Activated naive CD4-positive, alpha-beta T cell treated with anti-CD3 and anti-CD28 coated beads for 36 hours (primary cell): ENCODE measurements at regions not wholly inside any gene's neighbourhood (a gene's known extent, or its start where the extent isn't known, plus 50 kb on each side); places are given as distances from the start of the nearest gene placed in this dataset.
A peak's percentile ranks its signal among the peaks of the same experiment; 100 is the strongest.
"Not testable (repeated sequence)": the region's sequence is repeated elsewhere in the genome, so short reads cannot be mapped to it uniquely, and the experiment has no call there.

Experiments used
- CTCF ChIA-PET: fragments of 350-600 bp; sonication (Branson Sonifier 250); formaldehyde crosslinking; loops from one replicate; lab custom pipeline; 2021; ENCODE audit warnings: antibody characterized with exemption; lab: Charles Lee
- DNase-seq: peaks from one replicate; pipeline ENCODE4 v3.0.0-alpha.2; 2020
- H3K27ac Mint-ChIP-seq: one replicate; pipeline ENCODE4 v1.8.0; 2021; ENCODE audit warnings: mild to moderate bottlenecking, mixed read lengths
- H3K27me3 Mint-ChIP-seq: one replicate; pipeline ENCODE4 v1.8.0; 2021; ENCODE audit warnings: low read depth, mixed read lengths
- H3K36me3 Mint-ChIP-seq: one replicate; pipeline ENCODE4 v1.8.0; 2021; ENCODE audit warnings: low read depth, mixed read lengths
- H3K4me1 Mint-ChIP-seq: one replicate; pipeline ENCODE4 v1.8.0; 2021; ENCODE audit warnings: low read depth, mixed read lengths
- H3K4me3 Mint-ChIP-seq: one replicate; pipeline ENCODE4 v1.8.0; 2021; ENCODE audit warnings: mild to moderate bottlenecking, moderate library complexity, mixed read lengths
- H3K9me3 Mint-ChIP-seq: one replicate; pipeline ENCODE4 v1.8.0; 2021; ENCODE audit warnings: mixed read lengths
- intact Hi-C: fragments of 100-400 bp; cut with micrococcal nuclease; formaldehyde crosslinking; loops from one replicate; pipeline ENCODE4 v1.15.1; 2023

DNA sequence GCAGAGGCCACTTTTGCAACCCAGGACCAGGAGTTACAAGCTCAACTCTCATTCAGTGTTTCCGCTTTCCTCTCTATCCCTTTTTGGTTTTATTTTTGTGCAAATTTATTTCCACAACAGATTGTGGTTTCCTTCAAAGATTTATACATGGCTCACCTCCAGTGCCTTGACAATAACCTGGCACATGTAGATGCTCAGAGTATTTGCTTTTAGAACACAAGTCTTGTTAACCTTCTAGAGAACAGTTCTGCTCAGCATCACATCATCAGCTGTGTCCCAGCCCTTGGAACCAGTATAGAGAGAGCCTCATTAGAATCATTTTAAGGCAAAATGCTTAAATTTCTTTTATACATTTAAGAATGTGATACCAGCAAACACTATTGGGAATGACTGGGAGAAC is 133.7 kb downstream of the TENT5C start:
- Mint-ChIP-seq H3K27me3 (no peaks in the 10 kb centered on the region), H3K9me3 (peaks cover 3% of the 10 kb centered on the region), H3K4me3 (no peak overlapping the region), H3K36me3 (no peaks in the 10 kb centered on the region), H3K27ac (no peak overlapping the region), H3K4me1 (peaks cover 10% of the 10 kb centered on the region)
- intact Hi-C loops: loop anchor here (5.0 kb wide), 2 partner anchors 372 to 657 kb away; partner anchors contain the start of gene MAN1A2
- CTCF ChIA-PET: interaction anchor here (1.1 to 2.6 kb wide), 2 partner anchors 14 to 19 kb away, joined by 3 to 13 read pairs; no protein-coding TSS in a partner anchor
- no peak for DNase-seq

DNA sequence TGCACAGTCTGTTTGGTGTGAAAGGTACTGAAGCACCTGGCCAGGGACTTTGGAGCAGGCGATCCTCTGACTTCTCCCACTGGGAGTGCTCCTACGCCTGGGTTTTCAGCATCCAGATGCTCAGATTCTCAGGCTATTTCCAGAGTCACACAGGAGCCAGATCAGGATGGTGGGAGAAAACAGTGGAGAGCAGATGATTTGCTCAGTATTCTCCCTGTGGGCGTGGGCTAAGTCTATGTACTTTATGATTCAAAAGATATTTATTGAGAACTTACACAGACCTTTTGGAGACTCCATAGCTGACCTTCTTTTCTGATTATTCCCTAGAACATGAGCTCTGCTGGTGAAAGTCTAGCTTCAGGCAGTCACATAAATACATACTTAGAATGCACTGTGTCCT is 134.6 kb downstream of the TENT5C start:
- DNase-seq: no peak
- H3K4me1 Mint-ChIP-seq: peaks cover 2% of the 10 kb centered on the region
- no peaks in the 10 kb centered on the region for H3K36me3 Mint-ChIP-seq
- no peak overlapping the region for H3K27ac Mint-ChIP-seq
- CTCF ChIA-PET: interaction anchor here (1.2 to 2.6 kb wide), 3 partner anchors 13 to 206 kb away, joined by 4 to 13 read pairs (median 5); no protein-coding TSS in a partner anchor
- peaks cover 3% of the 10 kb centered on the region for H3K9me3 Mint-ChIP-seq
- H3K4me3 Mint-ChIP-seq: no peak overlapping the region
- intact Hi-C loops: no loop called here
- H3K27me3 Mint-ChIP-seq: no peaks in the 10 kb centered on the region

DNA sequence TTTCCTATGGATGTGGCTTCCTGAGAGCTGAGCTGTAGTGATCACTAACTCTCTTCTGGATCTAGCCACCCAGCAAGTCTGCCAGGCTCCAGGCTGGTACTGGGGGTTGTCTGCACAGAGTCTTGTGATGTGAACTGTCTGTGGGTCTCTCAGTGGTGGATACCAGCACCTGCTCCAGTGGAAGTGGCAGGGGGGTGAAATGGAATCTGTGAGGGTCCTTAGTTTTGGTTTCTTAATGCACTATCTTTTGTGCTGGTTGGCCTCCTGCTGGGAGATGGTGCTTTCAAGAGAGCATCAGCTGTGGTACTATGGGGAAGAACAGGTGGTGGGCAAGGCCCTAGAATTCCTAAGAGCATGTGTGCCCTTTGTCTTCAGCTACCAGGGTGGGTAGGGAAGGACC is 140.7 kb downstream of the TENT5C start:
- DNase-seq, H3K4me3 Mint-ChIP-seq, intact Hi-C loops, H3K36me3 Mint-ChIP-seq, H3K27me3 Mint-ChIP-seq, H3K4me1 Mint-ChIP-seq, H3K27ac Mint-ChIP-seq: not testable (repeated sequence)
- H3K9me3 Mint-ChIP-seq: peaks cover 20% of the 10 kb centered on the region
- CTCF ChIA-PET: interaction anchor here (0.6 to 0.7 kb wide), 2 partner anchors 8 to 205 kb away, joined by 3 read pairs; no protein-coding TSS in a partner anchor

DNA sequence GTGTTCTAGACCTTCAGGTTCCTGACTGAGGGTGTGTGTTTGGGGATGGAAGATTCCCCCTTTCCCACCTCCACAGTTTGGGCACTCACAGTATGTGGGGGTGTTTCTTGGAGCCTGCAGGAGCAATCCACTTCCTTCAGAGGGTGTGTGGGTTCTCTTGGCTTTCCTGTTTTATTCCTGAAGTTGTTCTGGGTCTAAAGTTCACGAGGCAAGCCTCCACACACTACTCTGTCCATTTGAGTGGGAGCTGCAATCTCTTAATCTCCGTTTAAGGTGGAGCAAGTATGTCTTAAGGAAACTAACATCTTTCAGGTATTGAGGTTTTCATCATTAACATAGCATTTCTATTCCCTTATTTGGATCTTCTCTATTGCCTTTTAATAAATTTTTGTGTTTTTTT is 141.8 kb downstream of the TENT5C start:
- no peak for DNase-seq
- intact Hi-C loops: no loop called here
- Mint-ChIP-seq H3K4me3 (no peak overlapping the region), H3K4me1 (no peaks in the 10 kb centered on the region), H3K27me3 (peaks cover 4% of the 10 kb centered on the region), H3K9me3 (peaks cover 18% of the 10 kb centered on the region), H3K36me3 (no peaks in the 10 kb centered on the region), H3K27ac (no peak overlapping the region)
- CTCF ChIA-PET: no interaction called here

DNA sequence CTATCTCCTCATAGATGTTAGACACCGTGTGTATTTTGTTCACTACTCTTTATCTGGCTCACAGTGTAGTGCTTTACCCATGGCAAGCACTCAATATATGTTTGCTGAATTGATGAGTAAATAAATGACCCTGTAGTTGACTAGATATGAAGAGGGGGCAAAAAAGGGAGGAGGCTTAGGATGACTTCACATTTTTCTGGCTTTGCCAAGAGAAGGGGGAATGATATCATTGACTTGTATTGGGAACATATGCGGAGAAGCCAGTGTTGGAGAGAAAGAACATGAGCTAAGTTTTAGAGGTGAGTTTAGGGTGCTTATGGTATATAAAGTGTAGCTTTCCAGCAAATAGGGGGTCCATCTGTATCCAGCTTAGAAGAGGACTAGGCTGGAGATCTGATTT is 145.5 kb downstream of the TENT5C start:
- H3K36me3 Mint-ChIP-seq: no peaks in the 10 kb centered on the region

DNA sequence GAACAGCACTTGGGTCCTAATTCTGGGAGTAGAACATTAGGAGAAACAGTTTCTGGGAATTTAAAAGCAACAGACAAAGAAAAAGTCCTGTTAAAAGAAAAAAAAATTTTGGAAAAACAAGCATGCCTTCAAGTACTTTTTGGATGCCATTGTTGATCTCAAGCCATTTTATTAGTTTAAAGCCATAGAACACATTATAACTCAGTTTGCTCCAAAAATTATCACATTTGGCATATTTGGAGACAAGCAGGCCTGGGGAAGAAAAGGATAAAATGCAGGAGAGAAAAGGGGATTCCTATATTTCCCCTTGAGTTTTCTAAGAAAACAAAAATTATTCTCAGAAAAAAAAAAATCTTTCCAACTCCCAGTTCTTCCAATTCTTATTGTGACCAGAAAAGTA is 146.8 kb downstream of the TENT5C start:
- H3K9me3 Mint-ChIP-seq: peaks cover 2% of the 10 kb centered on the region
- H3K36me3 Mint-ChIP-seq: no peaks in the 10 kb centered on the region
- H3K4me3 Mint-ChIP-seq: no peak overlapping the region
- peaks cover 8% of the 10 kb centered on the region for H3K4me1 Mint-ChIP-seq
- CTCF ChIA-PET: interaction anchor here (0.7 to 8.3 kb wide), 11 partner anchors 10 to 250 kb away, joined by 3 to 244 read pairs (median 3); no protein-coding TSS in a partner anchor
- no peak overlapping the region for H3K27ac Mint-ChIP-seq
- DNase-seq: no peak
- peaks cover 12% of the 10 kb centered on the region for H3K27me3 Mint-ChIP-seq
- intact Hi-C loops: loop anchor here (1.0 to 10.0 kb wide), 5 partner anchors 90 to 438 kb away; partner anchors contain the start of gene TENT5C

More for the DNA sequence above, 145.5 kb downstream of the TENT5C start:
- Mint-ChIP-seq H3K4me3 (no peak overlapping the region), H3K4me1 (peaks cover 8% of the 10 kb centered on the region), H3K27ac (no peak overlapping the region), H3K27me3 (peaks cover 9% of the 10 kb centered on the region), H3K9me3 (peaks cover 9% of the 10 kb centered on the region)
- intact Hi-C loops: loop anchor here (5.0 to 10.0 kb wide), 2 partner anchors 89 to 437 kb away; no protein-coding TSS in a partner anchor
- no peak for DNase-seq
- CTCF ChIA-PET: interaction anchor here (0.7 kb wide), 1 partner anchor 39 kb away, joined by 3 read pairs; no protein-coding TSS in a partner anchor

DNA sequence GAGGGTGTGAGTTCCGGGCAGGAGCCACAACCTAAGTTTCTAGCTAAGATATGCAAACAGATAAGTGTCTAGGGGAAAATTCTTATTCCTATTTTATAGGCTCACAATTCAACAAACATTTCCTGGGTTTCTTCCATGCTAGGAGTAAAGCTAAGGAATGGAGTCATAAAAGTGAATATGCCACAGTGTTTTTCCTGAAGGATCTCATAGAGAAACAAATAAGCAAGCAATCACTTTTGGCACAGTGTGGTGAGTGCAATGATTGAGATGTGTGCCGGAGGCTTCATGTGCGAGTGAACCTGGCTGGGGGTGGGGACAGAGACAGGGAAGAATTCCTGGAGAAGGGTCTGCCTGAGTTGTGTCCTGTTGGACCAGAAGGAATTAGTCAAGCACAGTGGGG is 147.4 kb downstream of the TENT5C start:
- Mint-ChIP-seq H3K4me3 (no peak overlapping the region), H3K4me1 (peaks cover 9% of the 10 kb centered on the region), H3K27me3 (peaks cover 12% of the 10 kb centered on the region), H3K27ac (no peak overlapping the region), H3K9me3 (no peaks in the 10 kb centered on the region), H3K36me3 (no peaks in the 10 kb centered on the region)
- CTCF ChIA-PET: interaction anchor here (0.7 to 8.3 kb wide), 32 partner anchors 9 to 250 kb away, joined by 3 to 244 read pairs (median 5); no protein-coding TSS in a partner anchor
- DNase-seq: no peak
- intact Hi-C loops: loop anchor here (1.0 to 10.0 kb wide), 5 partner anchors 91 to 438 kb away; partner anchors contain the start of gene TENT5C

DNA sequence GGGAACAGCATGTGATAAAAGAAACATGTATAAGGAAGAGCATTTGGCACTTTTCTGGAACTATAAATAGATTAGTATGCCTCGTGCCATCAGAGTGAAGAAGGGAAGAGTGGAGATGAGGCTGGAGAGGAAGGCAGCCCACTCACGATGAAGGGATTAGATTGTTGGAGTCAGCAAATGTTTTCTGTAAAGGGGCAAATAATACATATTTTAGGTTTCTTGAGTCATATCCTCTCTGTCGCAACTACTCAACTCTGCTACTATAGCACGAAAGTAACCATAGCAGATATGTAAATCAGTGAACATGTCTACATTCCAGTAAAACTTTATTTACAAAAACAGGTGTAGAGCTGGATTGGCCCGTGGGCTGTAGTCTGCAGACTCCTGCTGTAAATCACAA is 147.8 kb downstream of the TENT5C start:
- no peak overlapping the region for H3K27ac Mint-ChIP-seq
- no peaks in the 10 kb centered on the region for H3K36me3 Mint-ChIP-seq
- no peak overlapping the region for H3K4me3 Mint-ChIP-seq
- no peak for DNase-seq
- H3K4me1 Mint-ChIP-seq: peaks cover 13% of the 10 kb centered on the region
- CTCF ChIA-PET: interaction anchor here (0.7 to 8.3 kb wide), 40 partner anchors 10 to 255 kb away, joined by 3 to 244 read pairs (median 5); no protein-coding TSS in a partner anchor
- peaks cover 16% of the 10 kb centered on the region for H3K27me3 Mint-ChIP-seq
- intact Hi-C loops: loop anchor here (1.0 to 10.0 kb wide), 6 partner anchors 91 to 439 kb away; partner anchors contain the start of gene TENT5C
- no peaks in the 10 kb centered on the region for H3K9me3 Mint-ChIP-seq

DNA sequence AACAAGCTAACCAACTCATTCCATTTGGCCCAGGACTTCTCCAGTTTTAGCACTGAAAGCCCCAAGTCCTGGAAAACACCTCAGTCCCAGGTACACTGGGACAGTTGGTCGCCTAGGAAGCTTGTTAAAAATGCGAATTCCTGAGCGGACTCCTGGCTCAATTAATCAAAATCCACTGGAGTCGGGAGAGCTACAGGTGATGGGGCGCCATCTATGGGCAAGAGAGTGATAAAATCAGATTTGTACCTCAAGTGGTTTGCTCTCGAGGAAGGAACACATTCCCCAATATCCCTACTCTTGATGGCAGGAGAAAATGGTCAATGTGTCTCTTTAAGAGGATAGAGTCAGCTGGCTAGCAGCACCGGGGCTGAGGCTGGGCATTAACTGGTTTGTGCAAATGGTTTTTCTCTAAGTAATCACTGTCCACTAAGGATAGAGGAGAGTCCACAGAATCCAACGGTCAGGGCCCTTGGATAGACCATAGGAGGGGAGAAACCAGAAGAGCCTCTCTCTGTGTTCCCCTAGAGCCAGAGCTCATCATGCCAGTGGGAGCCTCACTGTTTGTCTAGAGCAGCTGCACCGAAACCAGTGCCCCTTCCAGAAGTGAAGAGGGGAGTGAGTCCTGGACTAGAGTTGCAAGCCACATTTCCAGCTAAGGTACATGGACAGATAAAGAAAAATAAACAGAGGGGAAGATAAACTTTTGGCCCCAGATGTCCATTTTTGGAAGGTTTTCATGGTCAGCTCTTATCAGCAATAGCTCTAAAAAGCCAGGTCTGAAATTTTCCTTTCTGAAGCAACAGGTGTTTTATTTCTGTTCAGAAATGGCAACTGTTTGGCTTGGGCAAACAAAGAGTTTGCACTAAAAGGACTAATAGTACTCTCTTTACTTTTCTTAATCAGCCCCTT is 148.5 kb downstream of the TENT5C start:
- Mint-ChIP-seq H3K9me3 (no peaks in the 10 kb centered on the region), H3K4me1 (peaks cover 16% of the 10 kb centered on the region), H3K27ac (no peak overlapping the region), H3K36me3 (no peaks in the 10 kb centered on the region), H3K27me3 (peaks cover 19% of the 10 kb centered on the region), H3K4me3 (no peak overlapping the region)
- DNase-seq: peak; percentile 57
- CTCF ChIA-PET: interaction anchor here (0.6 to 8.3 kb wide), 51 partner anchors 8 to 625 kb away, joined by 3 to 244 read pairs (median 4); no protein-coding TSS in a partner anchor
- intact Hi-C loops: loop anchor here (1.0 to 10.0 kb wide), 3 partner anchors 92 to 440 kb away; no protein-coding TSS in a partner anchor

DNA sequence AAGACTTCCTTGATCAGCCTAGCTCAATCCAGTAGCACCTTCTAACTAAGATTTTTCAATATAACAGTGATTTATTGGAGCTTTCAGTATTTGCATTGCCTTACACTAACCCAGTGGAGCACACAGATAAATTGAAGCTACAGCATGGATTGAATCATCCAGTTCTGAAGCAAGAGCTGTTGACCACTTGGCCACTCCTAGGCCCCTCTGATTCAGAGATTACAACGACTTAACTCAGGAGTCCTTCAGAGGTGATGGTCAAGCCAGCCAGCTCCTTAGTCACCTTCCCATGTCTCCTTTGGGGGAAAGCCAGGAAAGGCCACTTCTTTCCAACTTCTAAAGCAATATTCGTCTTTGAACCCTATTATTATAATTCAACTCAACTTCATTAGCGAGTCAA is 151.8 kb downstream of the TENT5C start:
- DNase-seq: no peak
- intact Hi-C loops: loop anchor here (1.0 to 10.0 kb wide), 8 partner anchors 47 to 690 kb away; partner anchors contain the start of gene MAN1A2
- no peaks in the 10 kb centered on the region for H3K9me3 Mint-ChIP-seq
- H3K27ac Mint-ChIP-seq: no peak overlapping the region
- peaks cover 16% of the 10 kb centered on the region for H3K4me1 Mint-ChIP-seq
- peaks cover 15% of the 10 kb centered on the region for H3K27me3 Mint-ChIP-seq
- CTCF ChIA-PET: interaction anchor here (0.6 to 8.3 kb wide), 33 partner anchors 11 to 471 kb away, joined by 3 to 244 read pairs (median 4); no protein-coding TSS in a partner anchor
- no peak overlapping the region for H3K4me3 Mint-ChIP-seq
- H3K36me3 Mint-ChIP-seq: no peaks in the 10 kb centered on the region

DNA sequence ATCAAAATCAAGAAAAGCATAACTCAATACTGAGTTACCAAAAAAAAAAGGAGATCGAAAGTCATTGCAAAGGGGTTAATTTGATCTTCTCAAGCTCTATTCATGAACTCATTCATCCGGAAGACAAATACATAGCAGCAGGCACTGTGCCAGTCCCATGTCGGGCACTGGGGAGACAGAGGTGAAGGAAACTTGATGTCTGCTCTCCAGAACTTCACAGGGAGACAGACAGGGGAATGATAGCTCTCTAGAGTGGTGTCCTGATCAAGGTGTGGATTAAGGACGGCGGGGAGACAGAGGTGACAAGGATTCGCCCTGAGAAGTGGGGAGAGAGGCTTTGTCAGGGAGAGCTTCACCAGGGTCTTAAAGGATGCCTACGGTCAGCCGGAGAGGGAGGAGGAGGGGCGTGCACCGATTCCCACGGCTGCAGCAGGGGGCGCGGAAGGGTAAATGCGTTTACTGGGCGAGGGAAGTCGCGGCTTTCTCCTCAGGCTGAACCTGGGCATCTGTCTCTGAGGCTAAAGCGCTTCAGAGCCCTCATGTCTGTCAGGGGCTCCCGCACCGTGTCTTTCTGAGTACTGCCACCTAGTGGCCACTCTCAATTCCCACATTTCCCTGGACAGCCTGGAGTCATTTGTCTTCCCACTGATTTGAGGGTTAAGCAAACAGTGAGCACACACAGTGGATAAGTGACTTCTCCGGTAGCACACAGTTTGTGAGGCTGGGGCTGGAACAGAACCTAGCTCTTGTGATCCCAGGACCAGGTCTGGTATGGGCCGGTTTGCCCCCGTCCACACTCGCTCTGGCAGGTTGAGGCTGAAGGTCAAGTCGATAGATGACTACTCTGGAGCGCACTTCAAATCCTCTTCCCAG is 152.8 kb downstream of the TENT5C start:
- intact Hi-C loops: loop anchor here (1.0 to 10.0 kb wide), 8 partner anchors 48 to 691 kb away; partner anchors contain the start of gene MAN1A2
- Mint-ChIP-seq H3K4me1 (peaks cover 12% of the 10 kb centered on the region), H3K27me3 (peaks cover 10% of the 10 kb centered on the region), H3K36me3 (no peaks in the 10 kb centered on the region), H3K27ac (no peak overlapping the region), H3K9me3 (no peaks in the 10 kb centered on the region), H3K4me3 (peak overlapping the region; percentile 63)
- DNase-seq: peak; percentile 77
- CTCF ChIA-PET: interaction anchor here (0.6 to 8.3 kb wide), 42 partner anchors 9 to 472 kb away, joined by 3 to 244 read pairs (median 4); no protein-coding TSS in a partner anchor
